OCI-LY3 (cell line): ENCODE measurements at regions not wholly inside any gene's neighbourhood (a gene's known extent, or its start where the extent isn't known, plus 50 kb on each side); places are given as distances from the start of the nearest gene placed in this dataset.

Experiments used
- H2AFZ ChIP-seq: fragments of 200-600, 300-600 bp; shearing (Covaris generic); 2 replicates; pipeline ENCODE4 v1.6.0; 2014; ENCODE audit warnings: antibody characterized with exemption, low read depth, low read length
- H3K27ac ChIP-seq: fragments of 200-600, 300-600 bp; sonication (generic); 2 replicates; pipeline ENCODE4 v1.5.1; 2014; ENCODE audit warnings: mild to moderate bottlenecking, low read length, moderate library complexity, mixed read lengths
- H3K27me3 ChIP-seq: fragments of 200-600, 300-600 bp; sonication (generic); 2 replicates; pipeline ENCODE4 v1.6.1; 2014; ENCODE audit warnings: low read depth, low read length, mixed read lengths
- H3K36me3 ChIP-seq: fragments of 200-600, 300-600 bp; sonication (generic); replicated peaks from 2 replicates; pipeline ENCODE3; 2014; ENCODE audit warnings: low read depth, low read length, mixed read lengths
- H3K4me1 ChIP-seq: fragments of 300-600, 200-600 bp; sonication (generic); 2 replicates; pipeline ENCODE4 v1.6.1; 2014; ENCODE audit warnings: low read length, mixed read lengths
- H3K4me2 ChIP-seq: fragments of 200-600, 300-600 bp; sonication (generic); 2 replicates; pipeline ENCODE4 v1.6.1; 2014; ENCODE audit warnings: low read length, mixed read lengths
- H3K4me3 ChIP-seq: fragments of 300-600, 200-600 bp; sonication (generic); 2 replicates; pipeline ENCODE4 v1.5.1; 2014; ENCODE audit warnings: antibody characterized with exemption, mild to moderate bottlenecking, low read length, moderate library complexity
- H3K79me2 ChIP-seq: fragments of 300-600, 200-600 bp; shearing (Covaris generic); 2 replicates; pipeline ENCODE4 v1.6.1; 2014; ENCODE audit warnings: mild to moderate bottlenecking, low read length, mixed read lengths
- H3K9ac ChIP-seq: fragments of 300-600, 200-600 bp; shearing (Covaris generic); 2 replicates; pipeline ENCODE4 v1.6.0; 2014; ENCODE audit warnings: mild to moderate bottlenecking, low read length, moderate library complexity
- H3K9me3 ChIP-seq: fragments of 200-600, 300-600 bp; shearing (Covaris generic); 2 replicates; pipeline ENCODE4 v1.6.1; 2014; ENCODE audit warnings: low read length, mixed read lengths; ENCODE audit not compliant: insufficient read depth
- H4K20me1 ChIP-seq: fragments of 200-600, 300-600 bp; sonication (generic); 2 replicates; pipeline ENCODE4 v1.6.1; 2016; ENCODE audit warnings: low read length, mixed read lengths; ENCODE audit not compliant: insufficient read depth
- CTCF ChIP-seq: fragments of 200-600, 300-600 bp; sonication (generic); IDR thresholded peaks from 2 replicates; pipeline ENCODE4 v1.5.1; 2014; ENCODE audit warnings: antibody characterized with exemption, low read length, low read depth
- EZH2phosphoT487 ChIP-seq: fragments of 200-600 bp; shearing (Covaris generic); IDR thresholded peaks from 2 replicates; pipeline ENCODE4 v1.6.1; 2018; ENCODE audit warnings: antibody characterized with exemption, mixed run types, low read depth

DNA sequence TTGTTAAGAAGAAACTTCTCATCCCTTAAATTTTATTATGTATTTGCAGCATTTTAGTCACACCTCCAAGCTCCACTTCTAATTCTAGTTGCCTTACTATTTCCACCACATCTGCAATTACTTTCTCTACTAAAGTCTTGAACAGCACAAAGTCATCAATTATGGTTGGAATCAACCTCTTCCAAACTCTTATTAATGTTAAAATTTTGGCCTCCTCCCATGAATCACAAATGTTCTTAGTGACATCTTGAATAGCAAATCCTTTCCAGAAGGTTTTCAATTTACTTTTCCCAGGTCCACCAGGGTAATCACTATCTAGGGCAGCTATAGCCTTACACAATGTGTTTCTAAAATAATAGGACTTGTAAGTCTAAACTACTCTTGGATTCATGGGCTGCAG, 126.3 kb upstream of the POM121L12 start:
- H3K36me3 ChIP-seq = peaks cover 7% of the 10 kb centered on the region
- H4K20me1 ChIP-seq = no peaks in the 10 kb centered on the region
- TF ChIP-seq CTCF (no peak), EZH2phosphoT487 (no peak)
- H3K9me3 ChIP-seq = peaks cover 12% of the 10 kb centered on the region; the same call in 1 of the 2 replicates
- H3K4me3 ChIP-seq = no peak overlapping the region
- H2AFZ ChIP-seq = no peak overlapping the region
- H3K4me2 ChIP-seq = no peak overlapping the region
- no peak overlapping the region for H3K9ac ChIP-seq
- no peaks in the 10 kb centered on the region for H3K79me2 ChIP-seq
- no peaks in the 10 kb centered on the region for H3K27me3 ChIP-seq
- H3K27ac ChIP-seq = no peak overlapping the region
- H3K4me1 ChIP-seq = peaks cover 25% of the 10 kb centered on the region

DNA sequence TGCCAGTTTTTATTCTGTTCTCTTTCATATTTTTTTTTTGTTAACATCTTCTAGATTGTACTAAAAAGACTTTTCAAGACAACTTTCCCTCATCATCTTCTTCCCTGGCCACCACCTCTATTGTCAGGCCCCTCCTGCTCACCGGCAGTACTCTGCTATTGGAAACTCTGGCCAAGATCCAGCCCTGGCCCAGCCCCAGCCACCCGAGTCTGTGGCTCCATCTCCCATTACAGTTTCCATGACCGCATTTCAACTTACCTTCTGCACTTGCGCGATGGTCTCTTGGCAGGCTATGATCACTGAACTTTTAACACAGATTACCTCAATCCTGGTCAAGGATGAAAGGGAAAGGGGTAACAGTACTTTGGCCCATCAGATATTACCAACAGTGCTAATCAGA, 137.7 kb upstream of the POM121L12 start:
- no peak overlapping the region for H3K4me2 ChIP-seq
- no peaks in the 10 kb centered on the region for H3K79me2 ChIP-seq
- H3K9me3 ChIP-seq = no peaks in the 10 kb centered on the region
- H3K4me3 ChIP-seq = no peak overlapping the region
- no peak overlapping the region for H3K9ac ChIP-seq
- TF ChIP-seq EZH2phosphoT487 = no peak
- TF ChIP-seq CTCF = no peak
- H3K4me1 ChIP-seq = no peaks in the 10 kb centered on the region
- no peaks in the 10 kb centered on the region for H3K36me3 ChIP-seq
- no peaks in the 10 kb centered on the region for H4K20me1 ChIP-seq
- no peaks in the 10 kb centered on the region for H3K27me3 ChIP-seq
- no peak overlapping the region for H3K27ac ChIP-seq
- H2AFZ ChIP-seq = no peak overlapping the region

GRCh38 chr7:52897288-52897687, 138.1 kb upstream of the POM121L12 start:
- Histone ChIP-seq H3K27ac (no peak overlapping the region), H3K4me1 (no peaks in the 10 kb centered on the region), H3K9me3 (no peaks in the 10 kb centered on the region), H3K36me3 (no peaks in the 10 kb centered on the region), H3K9ac (no peak overlapping the region), H2AFZ (no peak overlapping the region), H3K79me2 (no peaks in the 10 kb centered on the region), H3K27me3 (no peaks in the 10 kb centered on the region), H4K20me1 (no peaks in the 10 kb centered on the region), H3K4me3 (no peak overlapping the region), H3K4me2 (no peak overlapping the region)
- no peak for TF ChIP-seq EZH2phosphoT487
- no peak for TF ChIP-seq CTCF

DNA sequence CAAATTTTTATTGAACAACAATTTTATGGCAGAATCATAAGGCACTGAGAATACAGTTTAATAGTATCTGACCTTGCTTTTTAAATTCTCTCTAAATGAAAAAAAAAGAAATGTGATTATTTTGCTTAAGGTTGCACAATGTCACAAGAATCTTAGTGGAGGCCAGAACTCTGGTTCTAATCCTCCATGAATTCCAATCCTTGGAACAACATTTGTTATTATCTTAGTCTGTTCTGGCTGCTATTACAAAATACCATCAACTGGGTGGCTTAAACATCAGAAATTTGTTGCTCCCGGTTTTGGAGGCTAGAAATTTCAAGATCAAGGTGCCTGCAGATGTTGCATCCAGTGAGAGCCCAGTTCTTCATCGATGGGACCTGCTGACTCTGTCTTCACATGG, 158.2 kb upstream of the POM121L12 start:
- Histone ChIP-seq H3K36me3 (no peaks in the 10 kb centered on the region), H3K4me3 (no peak overlapping the region), H2AFZ (no peak overlapping the region), H3K79me2 (no peaks in the 10 kb centered on the region), H3K4me2 (no peak overlapping the region), H4K20me1 (no peaks in the 10 kb centered on the region), H3K9ac (no peak overlapping the region), H3K4me1 (peaks cover 6% of the 10 kb centered on the region; the same call in 1 of the 2 replicates), H3K9me3 (no peaks in the 10 kb centered on the region), H3K27me3 (no peaks in the 10 kb centered on the region), H3K27ac (no peak overlapping the region)
- TF ChIP-seq CTCF (no peak), EZH2phosphoT487 (no peak)
